Neural cell (in vitro differentiated cells): ENCODE measurements at regions not wholly inside any gene's neighbourhood (a gene's known extent, or its start where the extent isn't known, plus 50 kb on each side); places are given as distances from the start of the nearest gene placed in this dataset.

Source experiments
- H2AFZ ChIP-seq: fragments of 200-600, 300-800 bp; sonication (generic), shearing (Covaris generic); 2 replicates; pipeline ENCODE4 v1.6.0; 2014; ENCODE audit warnings: low read depth, mild to moderate bottlenecking, antibody characterized with exemption, low read length, moderate library complexity
- H3F3A ChIP-seq: fragments of 200-600 bp; shearing (Covaris generic); 2 replicates; pipeline ENCODE4 v1.6.1; 2016; ENCODE audit warnings: mild to moderate bottlenecking, moderate library complexity, mixed read lengths, antibody characterized with exemption, low read length; ENCODE audit not compliant: insufficient read depth, poor library complexity, severe bottlenecking
- H3K27ac ChIP-seq: fragments of 200-600, 300-800 bp; sonication (generic), shearing (Covaris generic); 2 replicates; pipeline ENCODE4 v1.5.1; 2014; ENCODE audit warnings: mild to moderate bottlenecking, low read length, moderate library complexity
- H3K27me3 ChIP-seq: fragments of 300-800, 200-600 bp; sonication (generic), shearing (Covaris generic); 2 replicates; pipeline ENCODE4 v1.6.0; 2014; ENCODE audit warnings: mild to moderate bottlenecking, low read depth, low read length, moderate library complexity; ENCODE audit not compliant: insufficient read depth
- H3K36me3 ChIP-seq: fragments of 300-800, 200-600 bp; sonication (generic), shearing (Covaris generic); 2 replicates; pipeline ENCODE4 v1.5.1; 2014; ENCODE audit warnings: mild to moderate bottlenecking, antibody characterized with exemption, low read length, moderate library complexity; ENCODE audit not compliant: insufficient read depth
- H3K4me2 ChIP-seq: fragments of 300-800, 200-600 bp; sonication (generic), shearing (Covaris generic); 2 replicates; pipeline ENCODE4 v1.6.0; 2014; ENCODE audit warnings: mild to moderate bottlenecking, low read length
- H3K4me3 ChIP-seq: fragments of 300-800, 200-600 bp; sonication (generic), shearing (Covaris generic); 2 replicates; pipeline ENCODE4 v1.5.1; 2014; ENCODE audit warnings: mild to moderate bottlenecking, low read length, moderate library complexity
- H3K79me2 ChIP-seq: fragments of 200-600 bp; shearing (Covaris generic); replicated peaks from 2 replicates; pipeline ENCODE4 v1.6.0; 2014; ENCODE audit warnings: mild to moderate bottlenecking, low read length, moderate library complexity; ENCODE audit not compliant: insufficient read depth
- H3K9ac ChIP-seq: fragments of 300-800, 200-600 bp; sonication (generic), shearing (Covaris generic); 2 replicates; pipeline ENCODE4 v1.6.1; 2016; ENCODE audit warnings: mild to moderate bottlenecking, low read length, mixed read lengths
- H3K9me2 ChIP-seq: fragments of 200-600 bp; shearing (Covaris generic); 2 replicates; pipeline ENCODE4 v1.6.1; 2016; ENCODE audit warnings: mild to moderate bottlenecking, low read length, mixed read lengths; ENCODE audit not compliant: insufficient read depth
- H3K9me3 ChIP-seq: fragments of 200-600, 300-800 bp; sonication (generic), shearing (Covaris generic); 2 replicates; pipeline ENCODE4 v1.6.1; 2016; ENCODE audit warnings: mild to moderate bottlenecking, mixed run types, low read length, moderate library complexity, mixed read lengths
- H4K20me1 ChIP-seq: fragments of 200-600 bp; shearing (Covaris generic); 2 replicates; pipeline ENCODE4 v1.6.1; 2016; ENCODE audit warnings: mild to moderate bottlenecking, mixed run types; ENCODE audit not compliant: insufficient read depth
- EP300 ChIP-seq: fragments of 450-650 bp; conservative IDR thresholded peaks from 2 replicates; pipeline ENCODE4 v1.6.1; 2014; ENCODE audit warnings: antibody characterized with exemption, mild to moderate bottlenecking, moderate library complexity; ENCODE audit not compliant: poor library complexity, severe bottlenecking
- EZH2 ChIP-seq: fragments of 200-600, 300-800 bp; shearing (Covaris generic), sonication (generic); IDR thresholded peaks from 2 replicates; pipeline ENCODE4 v1.6.1; 2014; ENCODE audit warnings: antibody characterized with exemption, low read length, borderline replicate concordance, mild to moderate bottlenecking; ENCODE audit not compliant: insufficient read depth, poor library complexity, severe bottlenecking
- POLR2AphosphoS5 ChIP-seq: IDR thresholded peaks from 2 replicates; pipeline ENCODE4 v1.6.1; 2012
- RAD21 ChIP-seq: fragments of 450-650 bp; conservative IDR thresholded peaks from 2 replicates; pipeline ENCODE4 v1.6.1; 2014; ENCODE audit warnings: antibody characterized with exemption, mild to moderate bottlenecking, moderate library complexity
- SMC3 ChIP-seq: fragments of 450-650 bp; conservative IDR thresholded peaks from 2 replicates; pipeline ENCODE4 v1.6.1; 2014; ENCODE audit warnings: antibody characterized with exemption, mild to moderate bottlenecking, moderate library complexity; ENCODE audit not compliant: poor library complexity
- TF ChIP-seq, protein P1 (sequence below): fragments of 450-650 bp; IDR thresholded peaks from 2 replicates; pipeline ENCODE4 v1.5.1; 2014; ENCODE audit warnings: antibody characterized with exemption, mild to moderate bottlenecking, moderate library complexity; ENCODE audit not compliant: poor library complexity, severe bottlenecking

GRCh38 chr14:30450631-30451545 is 108.1 kb upstream of the G2E3 start:
- Histone ChIP-seq H3K79me2 (no peaks in the 10 kb centered on the region), H3K27ac (no peak overlapping the region), H4K20me1 (no peaks in the 10 kb centered on the region), H2AFZ (no peak overlapping the region), H3F3A (peaks cover 4% of the 10 kb centered on the region), H3K27me3 (no peaks in the 10 kb centered on the region), H3K4me2 (peak overlapping the region; percentile 23), H3K9me2 (no peaks in the 10 kb centered on the region), H3K4me3 (peak overlapping the region; percentile 10), H3K36me3 (no peaks in the 10 kb centered on the region), H3K9me3 (no peaks in the 10 kb centered on the region), H3K9ac (no peak overlapping the region)
- TF ChIP-seq EZH2: no peak
- TF ChIP-seq POLR2AphosphoS5: peak; percentile 63
- TF ChIP-seq SMC3: no peak
- TF ChIP-seq, protein P1, sequence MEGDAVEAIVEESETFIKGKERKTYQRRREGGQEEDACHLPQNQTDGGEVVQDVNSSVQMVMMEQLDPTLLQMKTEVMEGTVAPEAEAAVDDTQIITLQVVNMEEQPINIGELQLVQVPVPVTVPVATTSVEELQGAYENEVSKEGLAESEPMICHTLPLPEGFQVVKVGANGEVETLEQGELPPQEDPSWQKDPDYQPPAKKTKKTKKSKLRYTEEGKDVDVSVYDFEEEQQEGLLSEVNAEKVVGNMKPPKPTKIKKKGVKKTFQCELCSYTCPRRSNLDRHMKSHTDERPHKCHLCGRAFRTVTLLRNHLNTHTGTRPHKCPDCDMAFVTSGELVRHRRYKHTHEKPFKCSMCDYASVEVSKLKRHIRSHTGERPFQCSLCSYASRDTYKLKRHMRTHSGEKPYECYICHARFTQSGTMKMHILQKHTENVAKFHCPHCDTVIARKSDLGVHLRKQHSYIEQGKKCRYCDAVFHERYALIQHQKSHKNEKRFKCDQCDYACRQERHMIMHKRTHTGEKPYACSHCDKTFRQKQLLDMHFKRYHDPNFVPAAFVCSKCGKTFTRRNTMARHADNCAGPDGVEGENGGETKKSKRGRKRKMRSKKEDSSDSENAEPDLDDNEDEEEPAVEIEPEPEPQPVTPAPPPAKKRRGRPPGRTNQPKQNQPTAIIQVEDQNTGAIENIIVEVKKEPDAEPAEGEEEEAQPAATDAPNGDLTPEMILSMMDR: no peak

DNA sequence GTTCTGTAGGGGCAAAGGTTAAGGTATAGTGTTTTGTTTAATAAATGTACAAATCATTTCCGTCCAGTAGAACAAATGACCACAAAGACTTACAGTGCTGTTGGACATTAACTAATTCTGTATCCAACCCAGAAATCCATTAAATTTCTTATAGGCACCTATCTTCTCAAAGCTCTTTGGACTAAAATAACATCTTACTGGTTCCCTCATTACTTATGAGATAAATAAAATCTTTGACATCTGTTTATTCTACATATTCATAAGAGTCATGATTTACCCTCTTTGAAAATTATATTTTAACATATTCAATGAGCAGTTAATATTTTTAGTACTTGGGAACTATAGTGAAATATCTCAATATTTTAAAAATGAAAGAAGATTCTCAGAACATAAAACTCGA is 102.7 kb upstream of the G2E3 start:
- TF ChIP-seq RAD21 (no peak), EZH2 (no peak), EP300 (no peak)
- Histone ChIP-seq H3K27ac (no peak overlapping the region), H3K9me2 (no peaks in the 10 kb centered on the region), H4K20me1 (no peaks in the 10 kb centered on the region), H3K4me3 (no peak overlapping the region), H3F3A (no peaks in the 10 kb centered on the region), H3K27me3 (no peaks in the 10 kb centered on the region), H3K36me3 (no peaks in the 10 kb centered on the region), H2AFZ (no peak overlapping the region), H3K79me2 (no peaks in the 10 kb centered on the region), H3K9me3 (no peaks in the 10 kb centered on the region), H3K9ac (no peak overlapping the region), H3K4me2 (no peak overlapping the region)

DNA sequence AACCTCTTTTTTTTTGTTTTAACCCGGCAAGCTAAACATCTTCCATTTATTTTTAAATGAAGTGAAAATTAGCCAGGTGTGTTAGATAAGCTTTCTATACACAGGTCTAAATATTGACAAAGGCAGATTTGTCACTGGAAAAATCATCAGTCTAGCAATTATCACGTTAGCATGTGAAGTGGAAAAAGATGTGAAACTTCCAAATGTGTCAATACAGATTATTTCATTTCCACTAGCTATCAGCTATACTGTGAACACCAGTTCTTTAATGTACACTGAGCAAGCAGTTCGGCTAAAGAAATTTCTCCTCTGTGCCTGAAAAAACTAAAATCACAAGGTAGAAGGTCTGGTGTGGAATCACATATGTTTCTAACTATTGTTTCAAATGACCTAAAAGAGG is 96.6 kb upstream of the G2E3 start:
- H3K4me3 ChIP-seq: no peak overlapping the region
- H3K36me3 ChIP-seq: no peaks in the 10 kb centered on the region
- no peak overlapping the region for H2AFZ ChIP-seq
- H3K79me2 ChIP-seq: no peaks in the 10 kb centered on the region
- H3K9me2 ChIP-seq: no peaks in the 10 kb centered on the region
- TF ChIP-seq, protein P1: no peak
- TF ChIP-seq RAD21: no peak
- no peak overlapping the region for H3K27ac ChIP-seq
- no peaks in the 10 kb centered on the region for H3K27me3 ChIP-seq
- H3K9ac ChIP-seq: no peak overlapping the region
- no peaks in the 10 kb centered on the region for H3K9me3 ChIP-seq
- no peaks in the 10 kb centered on the region for H3F3A ChIP-seq
- H4K20me1 ChIP-seq: no peaks in the 10 kb centered on the region
- no peak overlapping the region for H3K4me2 ChIP-seq
